NOMO-1 treated with dmso at 0.1 percent for 144 hours (cell line): ENCODE measurements at regions not wholly inside any gene's neighbourhood (a gene's known extent, or its start where the extent isn't known, plus 50 kb on each side); places are given as distances from the start of the nearest gene placed in this dataset.

ENCODE experiments used
- DNase-seq: peaks from one replicate; lab custom pipeline; 2025; ENCODE audit not compliant: unreplicated experiment; lab: John Stamatoyannopoulos, UW

DNA sequence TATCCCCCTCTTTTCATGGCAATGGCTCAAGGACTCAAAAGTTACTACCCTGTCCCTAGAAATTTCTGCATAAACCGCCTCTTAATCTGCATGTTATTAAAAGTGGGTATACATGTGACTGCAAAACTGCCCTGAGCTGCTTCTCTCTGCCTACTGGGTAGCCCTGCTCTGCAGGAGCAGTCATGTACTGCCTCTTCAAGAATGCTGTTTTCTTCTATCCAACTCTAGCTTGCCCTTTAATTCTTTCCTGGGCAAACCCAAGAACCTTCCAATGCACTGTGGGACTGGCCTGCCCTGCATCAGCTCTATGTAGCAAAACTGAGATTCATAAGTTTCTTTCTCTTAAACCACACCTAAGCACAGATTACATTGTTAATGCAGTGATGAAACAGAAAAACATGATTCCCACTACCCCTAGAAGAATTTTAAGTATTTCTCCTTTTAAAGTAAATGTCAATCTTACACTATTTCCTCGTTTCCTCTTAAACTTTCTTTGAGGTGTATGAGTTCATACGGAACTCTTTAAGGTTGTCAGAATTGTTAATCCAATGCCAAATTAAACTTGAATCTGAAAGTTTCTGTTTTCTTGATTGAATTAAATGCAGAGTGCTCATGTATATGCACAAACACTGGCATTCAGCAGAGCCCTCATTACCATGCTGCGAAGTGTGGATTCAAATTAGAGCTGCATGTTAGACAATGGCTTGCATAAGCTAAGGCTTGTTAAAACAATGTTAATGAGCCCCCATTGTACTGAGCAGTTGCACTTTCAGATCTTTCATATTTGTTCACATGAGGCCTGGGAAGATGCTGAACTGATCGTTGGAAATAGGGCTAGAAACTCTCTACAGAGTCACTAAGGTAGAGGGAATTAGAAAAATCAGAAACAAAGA, 669.9 kb upstream of the PCDH20 start:
- DNase-seq = no peak

DNA sequence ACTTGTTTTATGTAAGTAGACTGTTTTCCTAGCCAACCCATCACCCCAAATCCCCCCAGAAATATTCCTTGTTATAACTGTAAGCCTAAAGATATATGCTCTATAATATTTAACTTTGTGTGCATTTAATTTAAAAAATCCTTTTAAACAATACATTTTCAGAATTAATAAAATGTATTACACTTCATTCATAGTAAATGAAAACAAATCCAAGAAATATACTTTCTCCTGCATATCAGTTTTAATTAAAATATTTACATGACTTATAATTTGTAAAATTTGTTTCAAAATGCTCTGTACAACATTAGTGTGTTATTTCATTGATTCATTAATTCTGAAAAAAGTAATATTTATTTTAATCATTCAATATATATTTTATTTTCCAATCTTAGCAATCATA, 669.1 kb upstream of the PCDH20 start:
- DNase-seq = no peak

DNA sequence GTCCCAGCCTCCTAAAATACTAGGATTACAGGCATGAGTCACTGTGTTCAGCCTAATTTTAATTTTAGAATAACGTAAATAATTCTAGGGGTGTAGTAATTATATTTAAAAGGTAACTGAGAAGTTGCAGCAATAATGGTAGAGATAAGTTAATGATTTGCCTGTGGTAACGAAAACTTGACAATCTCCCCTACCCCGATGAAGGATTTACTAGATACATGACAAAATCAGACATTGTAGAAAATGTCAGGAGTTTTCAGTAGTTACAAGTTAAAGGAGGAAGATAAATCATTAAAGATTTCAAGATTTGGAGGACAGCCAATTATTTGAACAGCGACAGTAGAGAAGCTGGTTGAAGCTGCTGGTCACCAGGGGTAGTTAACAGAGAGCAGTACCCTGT, 652.2 kb upstream of the PCDH20 start:
- DNase-seq = no peak

DNA sequence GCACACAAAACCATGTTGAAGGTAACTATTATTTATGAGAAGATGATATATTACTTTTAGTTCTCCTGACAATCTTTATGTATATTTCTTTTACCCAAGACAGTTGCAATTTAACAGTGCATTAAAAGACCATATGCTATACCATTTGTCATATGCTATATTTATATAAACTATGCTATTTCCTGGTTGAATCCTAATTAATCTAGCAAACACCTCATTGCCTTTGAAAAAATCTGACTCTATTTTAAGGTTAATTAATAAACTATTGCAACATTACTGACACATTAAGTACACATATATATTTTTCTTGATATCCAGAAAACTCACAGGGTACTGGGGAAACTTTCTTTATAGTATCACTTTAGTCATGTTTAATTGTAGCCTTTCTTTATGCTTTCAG, 649.4 kb upstream of the PCDH20 start:
- no peak for DNase-seq

DNA sequence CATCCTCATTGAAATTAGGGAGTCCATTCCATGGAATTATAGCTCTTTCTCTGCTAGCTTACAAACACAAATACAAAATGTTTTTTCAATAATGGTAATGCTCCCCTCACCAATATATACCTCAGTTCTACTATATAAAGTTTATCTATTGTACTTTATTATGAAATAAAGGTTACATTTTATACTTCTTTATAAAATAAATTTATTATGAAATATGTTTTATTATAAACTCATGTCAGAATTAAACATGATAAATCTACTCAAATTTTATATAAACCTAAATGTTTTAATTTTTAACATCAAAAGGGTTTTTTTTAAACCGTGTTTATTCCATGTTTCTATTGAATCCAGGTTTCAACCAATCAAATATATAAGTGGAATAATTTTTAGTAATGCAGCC, 646.1 kb upstream of the PCDH20 start:
- DNase-seq = no peak

DNA sequence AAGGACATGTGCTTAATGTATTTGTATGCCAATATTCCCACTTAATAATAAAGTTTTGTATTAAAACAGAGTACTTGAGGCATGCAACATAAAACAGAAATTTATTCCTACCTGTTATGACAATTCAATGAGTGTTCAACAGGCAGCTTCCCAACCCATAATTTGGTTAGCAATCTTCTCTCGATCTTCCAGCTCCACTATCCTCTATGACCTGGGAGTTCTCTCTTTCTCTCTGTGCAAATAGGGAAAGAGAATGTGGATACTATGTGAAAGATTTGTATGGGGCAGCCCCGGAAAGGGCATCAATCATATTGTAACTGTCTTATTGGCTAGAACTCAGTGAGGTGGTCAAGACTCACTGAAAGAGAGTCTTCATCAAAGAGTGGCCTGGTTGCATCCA, 644.9 kb upstream of the PCDH20 start:
- DNase-seq = no peak

DNA sequence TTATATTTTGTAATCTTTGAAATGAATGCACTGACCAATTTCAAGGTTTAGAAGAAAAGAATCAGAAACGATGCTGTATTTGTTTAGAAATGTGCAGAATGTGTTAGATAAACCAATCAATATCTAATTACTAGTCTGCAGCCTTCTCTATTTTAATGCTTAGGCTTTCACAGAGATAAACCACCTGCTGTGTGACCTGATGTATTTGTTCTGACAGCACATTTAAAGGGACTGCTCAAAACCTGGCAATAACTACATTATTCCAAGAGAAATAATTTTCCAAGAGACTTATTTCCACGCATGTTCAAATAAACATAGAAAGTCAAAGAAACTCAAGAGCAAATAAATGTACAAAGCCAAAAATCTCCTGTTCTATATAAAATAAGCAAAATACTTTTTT, 641.6 kb upstream of the PCDH20 start:
- DNase-seq = no peak

DNA sequence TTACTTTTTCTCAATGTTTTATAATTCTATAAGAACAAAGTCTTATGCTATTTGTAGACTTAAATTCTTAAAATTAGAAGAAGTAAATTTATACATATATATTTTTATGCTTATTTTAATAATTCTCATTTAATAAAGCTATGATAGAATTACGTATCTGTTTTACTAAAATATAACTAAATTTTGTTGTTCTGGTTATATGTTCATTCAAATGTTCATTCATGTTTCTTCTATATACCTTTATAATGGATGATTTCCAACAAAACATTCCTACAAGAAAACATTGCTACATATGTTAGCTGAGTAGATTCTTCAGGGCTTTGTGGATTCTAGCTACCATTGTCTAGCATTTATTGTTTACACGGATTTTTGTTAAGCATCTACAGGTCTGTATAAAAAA, 634.3 kb upstream of the PCDH20 start:
- no peak for DNase-seq

DNA sequence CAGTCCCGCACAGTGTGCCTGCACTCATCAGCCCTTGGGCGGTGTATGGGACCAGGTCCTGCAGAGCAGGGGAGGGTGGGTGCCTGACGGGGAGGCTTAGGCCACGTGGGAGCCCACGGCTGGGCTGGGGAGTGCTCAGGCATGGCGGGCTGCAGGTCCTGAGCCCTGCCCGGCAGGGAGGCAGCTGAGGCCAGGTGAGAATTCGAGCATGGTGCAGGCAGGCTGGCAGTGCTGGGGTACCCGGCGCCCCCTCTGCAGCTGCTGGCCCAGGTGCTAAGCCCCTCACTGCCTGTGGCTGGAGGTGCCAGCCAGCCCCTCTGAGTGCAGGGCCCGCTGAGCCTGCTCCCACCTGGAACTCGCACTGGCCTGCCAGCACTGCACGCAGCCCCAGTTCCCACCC, 630.9 kb upstream of the PCDH20 start:
- DNase-seq = no peak

DNA sequence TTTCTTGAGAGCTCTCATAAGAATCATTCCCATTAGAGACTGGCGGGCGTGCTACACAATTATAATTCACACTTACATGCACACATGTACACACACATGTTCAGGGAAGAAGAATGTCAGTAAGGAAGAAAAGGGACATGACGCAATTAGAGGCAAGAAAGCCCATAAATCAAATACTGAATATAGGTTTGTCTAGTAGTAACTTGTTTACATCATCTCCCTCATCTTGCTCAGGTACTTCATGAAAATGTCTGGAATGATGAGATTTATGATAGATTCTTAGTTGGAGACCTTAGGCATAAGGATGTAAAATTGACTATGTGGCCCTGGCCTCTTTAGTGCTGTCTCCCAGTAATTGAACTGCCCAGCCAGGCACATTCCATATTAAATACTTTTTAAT, 628.0 kb upstream of the PCDH20 start:
- DNase-seq = no peak

DNA sequence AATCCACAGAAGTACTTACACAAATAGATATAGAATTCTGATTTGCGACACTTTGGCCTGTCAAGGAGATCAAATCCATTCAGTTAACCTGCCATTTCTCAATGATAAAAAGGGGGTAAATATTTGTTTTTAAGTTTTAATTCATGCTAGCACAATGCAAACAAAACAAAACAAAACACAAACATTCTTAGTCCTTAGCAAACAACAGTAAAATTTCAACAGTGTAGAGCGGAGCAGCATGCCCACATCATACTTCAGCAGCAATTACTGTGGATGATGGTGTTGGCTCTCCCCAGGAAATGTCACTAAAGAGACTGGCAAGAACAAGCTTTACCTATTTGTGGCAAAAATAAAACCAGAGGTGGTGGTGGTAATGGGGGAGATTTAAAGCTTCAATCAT, 625.2 kb upstream of the PCDH20 start:
- no peak for DNase-seq

DNA sequence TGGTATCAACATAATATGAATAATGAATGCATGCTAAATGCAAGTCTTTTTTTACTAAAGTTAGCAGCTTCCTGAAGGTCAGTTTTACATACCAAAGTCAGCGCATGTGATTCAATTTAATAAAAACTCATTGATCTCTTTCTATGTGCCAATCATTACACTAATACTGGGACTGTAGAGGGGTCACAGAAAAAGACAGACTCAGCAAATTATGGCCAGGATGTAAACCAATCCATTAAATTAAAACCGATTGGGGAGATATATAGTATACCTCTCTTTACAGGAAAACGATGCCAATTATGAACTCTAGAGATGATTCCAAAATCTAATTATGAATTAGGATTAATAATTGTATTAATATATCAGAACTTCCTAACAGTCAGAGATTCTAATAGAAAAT, 624.4 kb upstream of the PCDH20 start:
- no peak for DNase-seq

DNA sequence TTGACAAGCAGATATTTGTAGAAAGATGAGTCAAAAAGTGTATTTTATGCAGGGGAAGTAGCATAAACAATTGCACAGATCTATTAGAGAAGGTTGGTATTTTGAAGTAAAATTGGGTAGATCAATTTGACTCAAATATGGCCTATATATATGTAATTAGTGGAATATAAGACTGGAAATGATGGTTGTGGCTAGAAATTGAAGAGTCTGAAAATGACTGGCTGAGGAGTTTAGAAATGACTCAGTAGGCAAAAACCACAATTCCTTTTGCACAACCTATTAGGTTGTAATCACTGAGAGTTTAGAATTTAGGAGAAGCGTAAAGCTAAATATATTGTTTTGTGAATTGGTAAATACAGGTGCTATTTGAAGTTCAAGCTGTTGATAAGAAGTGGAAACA, 622.6 kb upstream of the PCDH20 start:
- no peak for DNase-seq

DNA sequence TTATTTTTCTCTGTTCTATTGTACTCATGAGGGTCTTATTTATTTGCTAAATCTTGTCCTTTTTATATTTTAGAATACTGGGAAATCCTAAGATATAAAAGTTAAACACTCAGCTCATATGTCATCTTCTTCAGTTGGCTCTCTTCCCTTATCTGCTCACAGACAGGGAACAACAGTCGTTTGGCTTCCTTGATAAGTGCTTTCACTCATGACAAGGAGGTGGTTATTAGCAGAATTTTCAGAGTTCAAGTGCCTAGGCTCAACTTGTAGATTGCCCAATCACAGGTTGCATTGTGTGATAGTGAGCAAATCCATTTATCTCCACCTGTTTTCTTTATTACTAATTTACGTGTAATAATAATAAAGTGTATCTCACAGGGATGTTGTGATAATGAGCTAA, 620.3 kb upstream of the PCDH20 start:
- DNase-seq = no peak

DNA sequence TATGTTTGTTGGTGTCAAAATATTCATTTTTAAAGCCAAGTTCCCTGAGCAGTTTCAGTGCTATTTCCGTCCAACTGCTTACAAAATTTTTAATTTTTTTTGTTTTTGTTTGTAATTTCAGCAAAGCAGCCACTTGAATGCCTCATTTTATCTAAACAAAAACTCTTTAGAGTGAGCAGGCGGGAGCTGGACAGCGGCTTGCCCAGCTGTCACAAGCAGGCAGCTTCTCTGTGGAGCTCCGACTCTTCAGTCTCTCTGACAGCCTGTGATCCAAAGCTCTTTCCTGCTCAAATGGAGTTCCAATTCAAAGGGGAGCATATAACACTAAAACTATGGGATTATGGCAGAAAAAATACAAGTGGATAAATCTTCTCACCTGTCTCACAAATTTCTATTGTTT, 618.3 kb upstream of the PCDH20 start:
- DNase-seq = no peak

DNA sequence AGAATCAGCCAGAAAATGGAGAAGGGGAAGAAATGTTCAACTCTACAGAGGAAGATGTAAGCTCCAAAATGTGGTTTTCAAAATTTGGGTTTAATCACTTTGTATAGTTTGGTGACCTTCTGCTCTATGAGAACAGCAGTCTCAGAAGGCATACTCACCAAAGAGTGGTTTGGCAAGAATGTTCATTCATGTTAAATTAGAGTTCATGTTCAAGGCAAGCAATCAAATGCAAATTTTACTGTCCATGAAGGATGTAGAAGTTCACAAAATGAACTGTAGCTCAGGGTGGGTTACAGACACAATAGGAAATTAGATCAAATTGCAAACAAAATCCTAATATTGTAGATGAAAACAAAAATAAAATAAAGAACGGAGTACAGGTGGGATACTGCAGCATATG, 606.7 kb upstream of the PCDH20 start:
- no peak for DNase-seq

DNA sequence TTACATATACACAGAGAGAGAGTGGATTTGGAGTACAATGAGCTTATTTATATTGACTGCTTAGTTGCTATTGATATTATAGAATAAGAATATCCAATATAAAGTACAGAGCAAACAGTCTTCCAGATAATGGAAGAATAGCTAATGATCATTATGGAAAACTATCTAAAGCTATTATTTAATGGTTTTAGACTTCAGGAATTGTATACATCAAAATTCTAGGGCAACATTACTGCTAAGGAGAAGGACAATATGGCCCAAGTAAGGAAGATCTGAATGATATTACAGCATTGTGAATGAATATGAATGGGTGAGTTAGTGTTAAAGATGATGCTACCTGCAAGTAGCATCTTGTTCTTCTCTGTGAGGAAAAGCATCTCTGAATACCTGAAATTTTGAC, 604.2 kb upstream of the PCDH20 start:
- DNase-seq = no peak

DNA sequence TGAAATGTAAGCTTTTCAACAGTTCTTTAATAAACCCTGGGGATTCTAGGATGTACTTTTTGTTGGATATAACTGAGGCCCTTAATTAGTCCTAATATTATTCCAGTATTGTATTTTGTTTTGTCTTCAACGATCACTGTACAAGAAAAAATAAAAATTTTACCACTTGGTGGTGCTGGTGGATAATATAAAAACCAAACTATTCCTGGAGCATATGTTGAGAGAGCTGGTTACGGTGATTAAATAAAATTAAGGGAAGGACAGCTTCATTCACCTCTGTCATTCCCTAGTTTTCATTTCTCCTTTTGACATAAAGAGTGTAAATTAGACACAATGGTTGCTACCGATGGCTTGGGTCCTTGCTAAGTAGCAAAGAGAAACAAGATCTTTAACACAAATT, 598.6 kb upstream of the PCDH20 start:
- no peak for DNase-seq

DNA sequence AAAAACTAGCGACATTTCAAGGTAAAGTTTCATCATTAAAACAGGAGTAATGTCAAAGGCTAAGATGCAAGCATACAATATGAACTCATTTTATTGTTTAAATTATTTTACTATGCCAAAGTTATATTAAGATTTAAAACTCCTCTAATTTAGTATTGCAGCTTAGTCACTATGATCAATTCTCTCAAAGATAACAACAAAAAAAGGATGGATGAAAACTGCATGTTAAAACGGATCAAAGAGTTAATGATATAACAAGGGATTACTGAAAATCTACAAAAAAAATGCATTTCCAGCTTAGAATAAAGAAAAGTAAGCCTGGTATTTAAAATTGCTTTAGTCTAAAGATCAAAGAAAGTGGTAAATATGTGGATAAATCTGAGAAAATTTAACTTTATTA, 587.8 kb upstream of the PCDH20 start:
- DNase-seq = no peak

DNA sequence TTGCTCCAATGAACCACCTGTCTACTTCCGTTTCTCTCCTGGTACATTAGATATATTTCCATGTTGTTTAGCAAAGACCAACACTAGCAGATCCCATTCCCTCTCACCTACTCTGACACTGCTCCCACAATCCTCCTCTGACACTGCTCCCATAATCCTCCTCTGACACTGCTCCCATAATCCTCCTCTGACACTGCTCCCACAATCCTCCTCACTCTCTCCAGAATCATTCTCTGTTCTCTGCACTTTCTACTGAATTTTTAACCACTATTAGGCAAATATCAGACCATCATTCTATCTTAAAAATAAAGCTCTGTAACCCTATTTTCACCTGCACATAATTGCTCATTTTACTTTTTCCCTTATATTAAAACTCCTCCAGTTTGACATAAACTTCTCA, 578.5 kb upstream of the PCDH20 start:
- no peak for DNase-seq

DNA sequence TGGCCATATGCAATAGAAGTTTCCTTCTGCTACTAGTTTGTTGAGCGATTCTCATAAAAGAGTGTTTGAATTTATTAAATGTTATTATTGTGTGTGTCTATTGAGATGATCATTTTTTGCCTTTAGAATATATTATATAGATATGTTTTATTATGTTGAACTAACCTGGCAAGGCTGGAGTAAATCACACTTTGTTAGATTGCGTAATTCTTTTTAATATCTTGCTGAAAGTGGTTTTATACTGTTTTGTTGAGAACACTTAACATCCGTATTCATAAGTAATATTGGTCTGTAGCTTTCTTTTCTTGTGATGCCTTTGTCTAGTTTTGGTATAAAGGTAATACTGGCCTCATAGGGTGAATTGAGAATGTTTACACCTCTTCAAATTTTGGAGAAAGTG, 574.3 kb upstream of the PCDH20 start:
- no peak for DNase-seq

DNA sequence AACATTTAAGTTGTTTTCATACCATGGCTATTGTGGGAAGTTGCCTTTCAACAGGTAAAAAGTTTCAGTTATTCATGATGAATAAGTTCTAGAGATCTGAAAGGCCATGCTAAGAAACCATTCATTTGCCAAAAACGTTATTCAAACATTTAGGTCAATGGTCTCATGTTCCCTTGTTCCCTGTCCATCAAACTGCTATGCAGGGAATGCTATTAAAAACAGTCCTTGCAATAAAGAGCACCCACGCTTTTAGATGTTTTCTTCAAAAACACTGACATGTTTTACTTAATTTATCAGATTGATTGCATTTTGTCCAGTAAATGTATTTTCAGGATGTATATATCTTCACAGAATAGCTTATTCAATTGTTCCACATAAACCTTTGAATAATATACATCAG, 573.2 kb upstream of the PCDH20 start:
- DNase-seq = no peak

DNA sequence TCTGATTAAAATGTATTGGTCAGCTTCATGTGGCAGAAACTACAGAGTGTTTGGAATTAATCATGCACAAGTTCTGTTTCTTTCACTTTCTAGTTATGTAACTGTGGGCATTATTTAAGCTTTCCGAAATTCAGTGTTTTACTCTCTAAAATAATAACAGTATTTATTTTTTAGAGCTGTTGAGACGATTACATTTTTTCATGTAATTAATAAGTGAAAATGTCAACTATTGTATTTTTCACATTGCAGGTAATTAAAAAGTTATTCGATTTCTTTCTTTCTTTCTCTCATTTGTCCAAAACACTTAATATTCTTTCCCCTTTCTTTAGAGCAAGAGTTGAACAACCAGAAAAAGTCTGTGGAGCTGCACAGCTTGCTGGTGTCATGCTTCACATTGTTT, 559.4 kb upstream of the PCDH20 start:
- no peak for DNase-seq
